ENCODE measurements at regions not wholly inside any gene's neighbourhood (a gene's known extent, or its start where the extent isn't known, plus 50 kb on each side); places are given as distances from the start of the nearest gene placed in this dataset.
"Not testable (repeated sequence)": the region's sequence is repeated elsewhere in the genome, so short reads cannot be mapped to it uniquely, and the experiment has no call there.

- Histone ChIP-seq H3K27me3 (ENCODE audit: low read depth) (peaks cover 3% of the 10 kb centered on the region), H3K36me3 (no peaks in the 10 kb centered on the region), H3K27ac (peak overlapping the region; percentile 78), H3K4me1 (peaks cover 12% of the 10 kb centered on the region), H3K9me3 (no peaks in the 10 kb centered on the region), H3K4me3 (peak overlapping the region; percentile 72)
- intact Hi-C loops (cut with DNase I): no loop called here
- peak; percentile 75 for TF ChIP-seq CTCF (IDR thresholded peaks at IDR 0.05)
- peak; percentile 60 for DNase-seq
- ATAC-seq: peak; percentile 92 to 93
These were observed 159.9 kb downstream of the OR2B2 start for GRCh38 chr6:27752038-27752885.

GRCh38 chr6:27748661-27749060 is 163.5 kb downstream of the OR2B2 start:
- no peaks in the 10 kb centered on the region for H3K36me3 ChIP-seq
- no peak for DNase-seq
- intact Hi-C loops (cut with DNase I): no loop called here
- no peaks in the 10 kb centered on the region for H3K9me3 ChIP-seq
- no peak for TF ChIP-seq CTCF (IDR thresholded peaks at IDR 0.05)
- no peak overlapping the region for H3K27ac ChIP-seq
- ATAC-seq: no peak
- no peak overlapping the region for H3K4me3 ChIP-seq
- peaks cover 29% of the 10 kb centered on the region for H3K27me3 ChIP-seq (ENCODE audit: low read depth)
- peaks cover 2% of the 10 kb centered on the region for H3K4me1 ChIP-seq

GRCh38 chr6:27747637-27748036 is 164.6 kb downstream of the OR2B2 start:
- ATAC-seq (no peak), DNase-seq (no peak)
- no peak for TF ChIP-seq CTCF (IDR thresholded peaks at IDR 0.05)
- Histone ChIP-seq H3K27ac (no peak overlapping the region), H3K4me1 (no peaks in the 10 kb centered on the region), H3K36me3 (no peaks in the 10 kb centered on the region), H3K4me3 (no peak overlapping the region), H3K9me3 (no peaks in the 10 kb centered on the region), H3K27me3 (ENCODE audit: low read depth) (peaks cover 29% of the 10 kb centered on the region)
- intact Hi-C loops (cut with DNase I): no loop called here

GRCh38 chr6:27746860-27747259 is 165.3 kb downstream of the OR2B2 start:
- H3K4me3 ChIP-seq; ATAC-seq; intact Hi-C loops (cut with DNase I): not testable (repeated sequence)

GRCh38 chr6:27743787-27744186 is 168.4 kb downstream of the OR2B2 start:
- Histone ChIP-seq H3K4me1 (no peaks in the 10 kb centered on the region), H3K4me3 (no peak overlapping the region), H3K27me3 (ENCODE audit: low read depth) (peaks cover 39% of the 10 kb centered on the region), H3K36me3 (no peaks in the 10 kb centered on the region), H3K9me3 (no peaks in the 10 kb centered on the region), H3K27ac (no peak overlapping the region)
- intact Hi-C loops (cut with DNase I): no loop called here
- TF ChIP-seq CTCF (IDR thresholded peaks at IDR 0.05): no peak
- ATAC-seq: no peak
- no peak for DNase-seq

More at GRCh38 chr6:27746860-27747259, 165.3 kb downstream of the OR2B2 start:
- H3K27me3 ChIP-seq (ENCODE audit: low read depth): peaks cover 29% of the 10 kb centered on the region
- DNase-seq, H3K4me1 ChIP-seq, H3K36me3 ChIP-seq, H3K27ac ChIP-seq, H3K9me3 ChIP-seq: not testable (repeated sequence)

- H3K4me3 ChIP-seq: no peak overlapping the region
- no peak for ATAC-seq
- no peak overlapping the region for H3K27ac ChIP-seq
- H3K4me1 ChIP-seq: no peaks in the 10 kb centered on the region
- intact Hi-C loops (cut with DNase I): no loop called here
- H3K9me3 ChIP-seq: no peaks in the 10 kb centered on the region
- TF ChIP-seq CTCF (IDR thresholded peaks at IDR 0.05): no peak
- no peak for DNase-seq
- no peaks in the 10 kb centered on the region for H3K36me3 ChIP-seq
- peaks cover 46% of the 10 kb centered on the region for H3K27me3 ChIP-seq (ENCODE audit: low read depth)
These were observed 169.2 kb downstream of the OR2B2 start for GRCh38 chr6:27742833-27743573.

- H3K9me3 ChIP-seq; H3K4me3 ChIP-seq; H3K36me3 ChIP-seq; H3K4me1 ChIP-seq; intact Hi-C loops (cut with DNase I); DNase-seq; H3K27ac ChIP-seq; ATAC-seq: not testable (repeated sequence)
- H3K27me3 ChIP-seq (ENCODE audit: low read depth): peaks cover 36% of the 10 kb centered on the region
These were observed 172.3 kb downstream of the OR2B2 start for GRCh38 chr6:27739902-27740301.
